Karpas-422 (cell line): ENCODE measurements at regions not wholly inside any gene's neighbourhood (a gene's known extent, or its start where the extent isn't known, plus 50 kb on each side); places are given as distances from the start of the nearest gene placed in this dataset.
"Not testable (repeated sequence)": the region's sequence is repeated elsewhere in the genome, so short reads cannot be mapped to it uniquely, and the experiment has no call there.

Experiments used
- DNase-seq: peaks from one replicate; pipeline ENCODE4 v3.0.0-alpha.2; 2015
- H2AFZ ChIP-seq: fragments of 200-600 bp; sonication (generic); 2 replicates; pipeline ENCODE4 v1.6.1; 2014; ENCODE audit warnings: antibody characterized with exemption, low read length, mixed read lengths
- H3K27ac ChIP-seq: fragments of 200-600 bp; sonication (generic); 2 replicates; pipeline ENCODE4 v1.5.1; 2014; ENCODE audit warnings: mild to moderate bottlenecking, low read length, moderate library complexity
- H3K27me3 ChIP-seq: fragments of 200-600 bp; sonication (generic); 2 replicates; pipeline ENCODE4 v1.6.1; 2014; ENCODE audit warnings: low read length, mixed read lengths
- H3K36me3 ChIP-seq: fragments of 200-600 bp; sonication (generic); 2 replicates; pipeline ENCODE4 v1.6.1; 2014; ENCODE audit warnings: low read length, mixed read lengths; ENCODE audit not compliant: insufficient read depth
- H3K4me1 ChIP-seq: fragments of 200-600 bp; sonication (generic); 2 replicates; pipeline ENCODE4 v1.6.1; 2014; ENCODE audit warnings: mild to moderate bottlenecking, low read length, mixed read lengths
- H3K4me2 ChIP-seq: fragments of 200-600 bp; sonication (generic); 2 replicates; pipeline ENCODE4 v1.6.1; 2014; ENCODE audit warnings: low read length, low read depth, mild to moderate bottlenecking; ENCODE audit not compliant: poor library complexity, severe bottlenecking
- H3K4me3 ChIP-seq: fragments of 200-600 bp; sonication (generic); 2 replicates; pipeline ENCODE4 v1.5.1; 2014; ENCODE audit warnings: mild to moderate bottlenecking, antibody characterized with exemption, low read length, mixed read lengths
- H3K79me2 ChIP-seq: fragments of 200-600 bp; sonication (generic); 2 replicates; pipeline ENCODE4 v1.6.1; 2014; ENCODE audit warnings: mild to moderate bottlenecking, low read length, mixed read lengths
- H3K9ac ChIP-seq: fragments of 200-600 bp; sonication (generic); 2 replicates; pipeline ENCODE4 v1.6.0; 2014; ENCODE audit warnings: low read length
- H3K9me2 ChIP-seq: fragments of 200-600 bp; sonication (generic), shearing (Covaris generic); replicated peaks from 2 replicates; pipeline ENCODE4 v1.6.0; 2014; ENCODE audit warnings: mild to moderate bottlenecking, low read length, moderate library complexity; ENCODE audit not compliant: insufficient read depth
- H3K9me3 ChIP-seq: fragments of 300-700, 200-600 bp; sonication (generic); 2 replicates; pipeline ENCODE4 v1.6.1; 2014; ENCODE audit warnings: low read length, mixed read lengths
- H4K20me1 ChIP-seq: fragments of 200-600 bp; sonication (generic); 2 replicates; pipeline ENCODE4 v1.6.1; 2014; ENCODE audit warnings: mild to moderate bottlenecking, antibody characterized with exemption, low read length, low read depth; ENCODE audit not compliant: insufficient read depth

DNA sequence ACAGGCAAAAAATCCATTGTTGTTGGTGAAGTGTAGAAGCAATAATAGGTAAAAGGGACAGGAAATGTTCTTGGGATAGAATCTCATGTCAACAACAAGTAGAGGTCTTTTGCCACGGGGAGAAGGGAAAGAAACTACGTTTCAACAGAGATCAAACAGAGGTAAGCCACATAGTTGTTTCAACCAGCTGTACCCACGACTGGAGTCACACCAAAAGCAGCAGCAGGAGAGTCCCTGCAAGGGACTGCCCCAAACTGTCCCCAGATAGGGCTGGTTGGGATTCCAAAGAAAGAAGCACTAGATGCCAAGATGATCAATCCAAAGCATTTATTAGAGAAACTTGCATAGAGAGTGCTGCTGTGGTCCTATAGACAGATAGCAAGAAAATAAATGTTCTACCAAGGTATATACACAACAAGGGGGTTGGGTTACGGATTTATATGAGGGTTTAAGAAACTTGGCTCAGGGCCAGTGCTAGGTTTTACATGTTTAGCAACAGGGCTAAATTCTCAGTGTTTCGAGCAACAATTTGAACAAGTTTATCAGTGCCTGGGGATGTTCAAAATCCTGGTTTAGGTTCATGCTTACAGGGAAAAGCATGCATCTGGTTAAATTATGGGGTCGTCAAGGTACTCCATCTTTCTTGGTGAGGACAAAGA lies 466.5 kb downstream of the MMUT start:
- Histone ChIP-seq H3K4me1 (no peaks in the 10 kb centered on the region), H3K9me3 (no peaks in the 10 kb centered on the region), H4K20me1 (no peaks in the 10 kb centered on the region), H3K27me3 (no peaks in the 10 kb centered on the region), H3K4me3 (no peak overlapping the region), H3K36me3 (no peaks in the 10 kb centered on the region), H2AFZ (no peak overlapping the region), H3K9ac (no peak overlapping the region), H3K79me2 (no peaks in the 10 kb centered on the region), H3K9me2 (no peaks in the 10 kb centered on the region), H3K27ac (no peak overlapping the region), H3K4me2 (no peak overlapping the region)
- no peak for DNase-seq

- Histone ChIP-seq H3K36me3 (no peaks in the 10 kb centered on the region), H3K4me3 (no peak overlapping the region), H4K20me1 (no peaks in the 10 kb centered on the region), H3K9me2 (no peaks in the 10 kb centered on the region), H3K4me1 (no peaks in the 10 kb centered on the region), H3K27ac (no peak overlapping the region), H2AFZ (no peak overlapping the region), H3K27me3 (no peaks in the 10 kb centered on the region), H3K9me3 (no peaks in the 10 kb centered on the region), H3K4me2 (no peak overlapping the region), H3K79me2 (no peaks in the 10 kb centered on the region), H3K9ac (no peak overlapping the region)
- peak; percentile 49 for DNase-seq
Measured at GRCh38 chr6:48994811-48995210, 468.2 kb downstream of the MMUT start.

- no peak overlapping the region for H2AFZ ChIP-seq
- no peak overlapping the region for H3K27ac ChIP-seq
- no peaks in the 10 kb centered on the region for H3K79me2 ChIP-seq
- no peaks in the 10 kb centered on the region for H3K27me3 ChIP-seq
- no peaks in the 10 kb centered on the region for H3K9me2 ChIP-seq
- no peaks in the 10 kb centered on the region for H3K36me3 ChIP-seq
- no peak overlapping the region for H3K9ac ChIP-seq
- H4K20me1 ChIP-seq, result no peaks in the 10 kb centered on the region
- no peaks in the 10 kb centered on the region for H3K4me1 ChIP-seq
- peak overlapping the region; percentile 35 for H3K4me2 ChIP-seq
- no peaks in the 10 kb centered on the region for H3K9me3 ChIP-seq
- peak overlapping the region; percentile 15; the same call in 1 of the 2 replicates for H3K4me3 ChIP-seq
- no peak for DNase-seq
Measured at GRCh38 chr6:48990739-48991138, 472.3 kb downstream of the MMUT start.

DNA sequence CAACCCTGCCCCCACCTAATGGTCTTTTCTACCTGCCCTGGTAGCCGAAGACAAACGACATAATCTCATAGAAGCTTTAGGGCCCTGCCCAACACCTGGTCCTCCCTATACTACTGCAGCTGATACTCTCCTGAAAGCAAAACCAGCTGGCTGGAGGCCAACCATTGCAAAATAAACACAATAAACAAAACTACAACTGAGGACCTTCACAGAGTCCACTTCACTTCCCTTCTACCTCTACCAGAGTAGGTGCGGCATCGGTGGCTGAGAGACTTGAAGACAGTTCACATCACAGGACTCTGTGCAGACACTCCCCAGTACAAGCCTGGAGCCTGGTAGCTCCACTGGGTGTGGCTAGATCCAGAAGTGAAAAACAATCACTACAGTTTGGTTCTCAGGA lies 476.2 kb downstream of the MMUT start:
- Histone ChIP-seq H2AFZ (no peak overlapping the region), H3K9ac (no peak overlapping the region), H3K36me3 (no peaks in the 10 kb centered on the region), H3K9me3 (no peaks in the 10 kb centered on the region), H3K4me3 (no peak overlapping the region), H3K27ac (no peak overlapping the region), H3K79me2 (no peaks in the 10 kb centered on the region), H3K4me2 (no peak overlapping the region), H3K9me2 (no peaks in the 10 kb centered on the region), H3K4me1 (no peaks in the 10 kb centered on the region), H3K27me3 (no peaks in the 10 kb centered on the region), H4K20me1 (no peaks in the 10 kb centered on the region)
- DNase-seq, result no peak

GRCh38 chr6:48986105-48986504 lies 476.9 kb downstream of the MMUT start:
- Histone ChIP-seq H3K79me2 (no peaks in the 10 kb centered on the region), H3K27me3 (no peaks in the 10 kb centered on the region), H4K20me1 (no peaks in the 10 kb centered on the region), H2AFZ (no peak overlapping the region), H3K9me3 (no peaks in the 10 kb centered on the region), H3K4me2 (no peak overlapping the region), H3K4me1 (no peaks in the 10 kb centered on the region), H3K9me2 (no peaks in the 10 kb centered on the region), H3K9ac (no peak overlapping the region), H3K36me3 (no peaks in the 10 kb centered on the region), H3K4me3 (no peak overlapping the region), H3K27ac (no peak overlapping the region)
- DNase-seq, result no peak

DNA sequence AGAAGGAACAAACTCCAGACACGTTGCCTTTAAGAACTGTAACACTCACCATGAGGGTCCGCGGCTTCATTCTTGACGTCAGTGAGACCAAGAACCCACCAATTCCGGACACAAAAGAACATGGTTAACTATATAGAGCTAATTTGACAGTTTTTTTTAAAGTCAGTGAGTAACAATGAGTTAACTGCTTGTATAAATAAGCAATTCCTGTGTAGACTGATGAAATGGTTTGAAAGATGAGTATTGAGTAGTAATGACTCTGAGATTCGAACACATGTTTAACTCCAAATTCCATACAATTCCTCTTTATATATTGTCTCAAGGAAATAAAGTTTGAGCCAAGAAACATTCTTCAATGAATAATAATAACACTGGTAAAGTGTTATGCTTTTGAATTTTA lies 478.0 kb downstream of the MMUT start:
- no peak overlapping the region for H3K9ac ChIP-seq

DNA sequence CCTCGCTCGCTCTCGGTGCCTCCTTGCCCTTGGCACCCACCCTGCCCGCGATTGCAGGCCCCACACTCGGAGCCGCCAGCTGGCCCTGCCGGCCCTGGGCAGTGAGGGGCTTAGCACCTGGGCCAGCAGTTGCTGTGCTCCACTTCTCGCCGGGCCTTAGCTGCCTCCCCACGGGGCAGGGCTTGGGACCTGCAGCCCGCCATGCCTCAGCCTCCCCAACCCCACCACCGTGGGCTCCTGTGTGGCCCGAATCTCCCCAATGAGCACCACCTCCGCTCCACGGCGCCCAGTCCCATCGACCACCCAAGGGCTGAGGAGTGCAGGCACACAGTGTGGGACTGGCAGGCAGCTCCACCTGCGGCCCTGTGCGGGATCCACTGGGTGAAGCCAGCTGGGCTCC lies 479.1 kb downstream of the MMUT start:
- not testable (repeated sequence) for DNase-seq, H3K79me2 ChIP-seq, H4K20me1 ChIP-seq, H3K27ac ChIP-seq, H3K4me2 ChIP-seq, H3K9me3 ChIP-seq, H2AFZ ChIP-seq, H3K36me3 ChIP-seq, H3K9me2 ChIP-seq, H3K4me3 ChIP-seq, H3K9ac ChIP-seq, H3K27me3 ChIP-seq, H3K4me1 ChIP-seq

More for the DNA sequence above, 478.0 kb downstream of the MMUT start:
- no peak for DNase-seq
- Histone ChIP-seq H3K4me3 (no peak overlapping the region), H3K4me2 (no peak overlapping the region), H3K4me1 (no peaks in the 10 kb centered on the region), H3K27ac (no peak overlapping the region), H2AFZ (no peak overlapping the region), H4K20me1 (no peaks in the 10 kb centered on the region), H3K9me3 (no peaks in the 10 kb centered on the region), H3K36me3 (no peaks in the 10 kb centered on the region), H3K27me3 (no peaks in the 10 kb centered on the region), H3K79me2 (no peaks in the 10 kb centered on the region), H3K9me2 (no peaks in the 10 kb centered on the region)

GRCh38 chr6:48983377-48983776 lies 479.7 kb downstream of the MMUT start:
- H3K36me3 ChIP-seq, result no peaks in the 10 kb centered on the region
- no peak overlapping the region for H2AFZ ChIP-seq
- H3K4me2 ChIP-seq, result no peak overlapping the region
- no peak for DNase-seq
- H3K27ac ChIP-seq, result no peak overlapping the region
- no peaks in the 10 kb centered on the region for H3K79me2 ChIP-seq
- H3K4me1 ChIP-seq, result no peaks in the 10 kb centered on the region
- no peak overlapping the region for H3K9ac ChIP-seq
- no peak overlapping the region for H3K4me3 ChIP-seq
- no peaks in the 10 kb centered on the region for H4K20me1 ChIP-seq
- no peaks in the 10 kb centered on the region for H3K27me3 ChIP-seq
- no peaks in the 10 kb centered on the region for H3K9me2 ChIP-seq
- no peaks in the 10 kb centered on the region for H3K9me3 ChIP-seq

DNA sequence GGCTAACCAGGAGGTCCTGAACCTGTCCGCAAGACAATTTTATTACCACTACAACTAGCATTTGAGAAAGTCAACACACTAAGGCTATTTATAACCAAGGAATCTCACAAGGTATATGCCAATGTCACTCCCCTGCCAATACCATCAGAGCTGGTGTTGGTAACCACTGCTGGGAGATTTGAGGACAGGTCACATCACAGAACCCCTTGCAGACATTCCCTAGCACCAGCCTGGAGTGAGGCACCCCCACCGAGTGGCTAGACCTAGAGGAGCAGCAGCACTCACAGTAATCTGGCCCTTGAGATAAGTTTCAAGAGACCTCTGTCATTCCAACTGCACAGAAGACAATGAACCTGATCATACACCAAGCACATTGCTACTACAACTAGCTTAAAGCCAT lies 483.2 kb downstream of the MMUT start:
- Histone ChIP-seq H3K9me2 (no peaks in the 10 kb centered on the region), H3K4me3 (no peak overlapping the region), H3K27ac (no peak overlapping the region), H2AFZ (no peak overlapping the region), H3K4me2 (no peak overlapping the region), H4K20me1 (no peaks in the 10 kb centered on the region), H3K4me1 (no peaks in the 10 kb centered on the region), H3K27me3 (no peaks in the 10 kb centered on the region), H3K9me3 (no peaks in the 10 kb centered on the region), H3K79me2 (no peaks in the 10 kb centered on the region), H3K36me3 (no peaks in the 10 kb centered on the region), H3K9ac (no peak overlapping the region)
- no peak for DNase-seq
